ENCODE measurements at regions not wholly inside any gene's neighbourhood (a gene's known extent, or its start where the extent isn't known, plus 50 kb on each side); places are given as distances from the start of the nearest gene placed in this dataset.

DNA sequence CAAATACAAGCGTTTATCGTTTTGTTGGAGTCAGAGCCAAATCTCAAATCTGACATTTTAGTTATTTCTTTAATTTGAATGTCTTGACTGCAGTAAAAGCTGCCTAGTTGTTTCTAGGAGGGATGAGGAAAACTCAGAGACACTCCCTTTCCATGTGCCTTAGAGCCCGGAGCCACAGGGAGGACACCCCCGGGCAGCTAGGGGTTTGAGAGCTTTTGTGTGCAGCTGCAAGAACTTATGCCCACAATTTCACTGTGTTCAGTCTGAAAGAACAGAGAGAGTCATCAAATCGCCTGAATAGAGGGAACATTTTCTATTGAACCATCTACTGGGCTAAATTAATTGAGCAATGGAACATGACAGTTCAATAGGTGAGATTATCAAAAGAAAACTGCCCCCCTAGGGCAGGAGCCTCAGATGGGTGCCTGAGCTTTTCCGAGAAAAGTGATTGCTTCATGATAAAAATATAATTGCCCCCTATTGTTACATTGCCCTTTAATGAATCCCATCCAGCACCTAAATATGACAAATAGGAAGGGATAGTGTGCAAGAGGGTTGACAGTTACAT is 709.3 kb upstream of the RGMB start:
- no peak overlapping the region for H3K4me3 ChIP-seq (ENCODE audit: control insufficient read depth in 1 of 7, extremely low read depth in 1 of 7, insufficient read depth in 4 of 7, low read depth in 2 of 7, low read length in 6 of 7)
- 88% methylated on average over 3 of the region's 6 CpGs for WGBS (ENCODE audit: insufficient coverage)
- ChIA-PET POLR2A (no interaction called here), CTCF (no interaction called here)
- H3K27ac ChIP-seq (ENCODE audit: insufficient read depth in 1 of 2, low read depth in 1 of 2, low read length in 2 of 2, poor library complexity in 1 of 2, severe bottlenecking in 2 of 2): no peak overlapping the region
- H3K27me3 ChIP-seq (replicated peaks in 2 of 5; ENCODE audit: control insufficient read depth in 4 of 5, insufficient read depth in 5 of 5, low read length in 4 of 5): no peaks in the 10 kb centered on the region
- H3K9me3 ChIP-seq (ENCODE audit: control extremely low read depth in 1 of 5, control insufficient read depth in 4 of 5, insufficient read depth in 2 of 5, low read depth in 1 of 5, low read length in 4 of 5): no peaks in the 10 kb centered on the region
- no peaks in the 10 kb centered on the region for H3K4me1 ChIP-seq (ENCODE audit: control extremely low read depth in 1 of 4, control insufficient read depth in 4 of 4, insufficient read depth in 4 of 4, low read length in 3 of 4)
- H3K36me3 ChIP-seq (ENCODE audit: control insufficient read depth in 4 of 4, insufficient read depth in 4 of 4, low read length in 3 of 4): no peaks in the 10 kb centered on the region
- no peak for DNase-seq

- H3K36me3 ChIP-seq (ENCODE audit: control insufficient read depth in 4 of 4, insufficient read depth in 4 of 4, low read length in 3 of 4): no peaks in the 10 kb centered on the region
- ChIA-PET POLR2A (no interaction called here), CTCF (no interaction called here)
- no peak overlapping the region for H3K4me3 ChIP-seq (ENCODE audit: control insufficient read depth in 1 of 7, extremely low read depth in 1 of 7, insufficient read depth in 4 of 7, low read depth in 2 of 7, low read length in 6 of 7)
- no peak overlapping the region for H3K27ac ChIP-seq (ENCODE audit: insufficient read depth in 1 of 2, low read depth in 1 of 2, low read length in 2 of 2, poor library complexity in 1 of 2, severe bottlenecking in 2 of 2)
- DNase-seq: no peak
- H3K4me1 ChIP-seq (ENCODE audit: control extremely low read depth in 1 of 4, control insufficient read depth in 4 of 4, insufficient read depth in 4 of 4, low read length in 3 of 4): no peaks in the 10 kb centered on the region
- no peaks in the 10 kb centered on the region for H3K9me3 ChIP-seq (ENCODE audit: control extremely low read depth in 1 of 5, control insufficient read depth in 4 of 5, insufficient read depth in 2 of 5, low read depth in 1 of 5, low read length in 4 of 5)
- WGBS (ENCODE audit: insufficient coverage): 71% methylated on average over 1 of the region's 1 CpG
- no peaks in the 10 kb centered on the region for H3K27me3 ChIP-seq (replicated peaks in 2 of 5; ENCODE audit: control insufficient read depth in 4 of 5, insufficient read depth in 5 of 5, low read length in 4 of 5)
These were observed 708.1 kb upstream of the RGMB start for GRCh38 chr5:98065261-98065909.

GRCh38 chr5:98066910-98067309 is 706.6 kb upstream of the RGMB start:
- Histone ChIP-seq H3K4me1 (ENCODE audit: control extremely low read depth in 1 of 4, control insufficient read depth in 4 of 4, insufficient read depth in 4 of 4, low read length in 3 of 4) (no peaks in the 10 kb centered on the region), H3K27me3 (replicated peaks in 2 of 5; ENCODE audit: control insufficient read depth in 4 of 5, insufficient read depth in 5 of 5, low read length in 4 of 5) (no peaks in the 10 kb centered on the region), H3K4me3 (ENCODE audit: control insufficient read depth in 1 of 7, extremely low read depth in 1 of 7, insufficient read depth in 4 of 7, low read depth in 2 of 7, low read length in 6 of 7) (no peak overlapping the region), H3K27ac (ENCODE audit: insufficient read depth in 1 of 2, low read depth in 1 of 2, low read length in 2 of 2, poor library complexity in 1 of 2, severe bottlenecking in 2 of 2) (no peak overlapping the region), H3K9me3 (ENCODE audit: control extremely low read depth in 1 of 5, control insufficient read depth in 4 of 5, insufficient read depth in 2 of 5, low read depth in 1 of 5, low read length in 4 of 5) (no peaks in the 10 kb centered on the region), H3K36me3 (ENCODE audit: control insufficient read depth in 4 of 4, insufficient read depth in 4 of 4, low read length in 3 of 4) (no peaks in the 10 kb centered on the region)
- DNase-seq: no peak
- ChIA-PET POLR2A (no interaction called here), CTCF (no interaction called here)

DNA sequence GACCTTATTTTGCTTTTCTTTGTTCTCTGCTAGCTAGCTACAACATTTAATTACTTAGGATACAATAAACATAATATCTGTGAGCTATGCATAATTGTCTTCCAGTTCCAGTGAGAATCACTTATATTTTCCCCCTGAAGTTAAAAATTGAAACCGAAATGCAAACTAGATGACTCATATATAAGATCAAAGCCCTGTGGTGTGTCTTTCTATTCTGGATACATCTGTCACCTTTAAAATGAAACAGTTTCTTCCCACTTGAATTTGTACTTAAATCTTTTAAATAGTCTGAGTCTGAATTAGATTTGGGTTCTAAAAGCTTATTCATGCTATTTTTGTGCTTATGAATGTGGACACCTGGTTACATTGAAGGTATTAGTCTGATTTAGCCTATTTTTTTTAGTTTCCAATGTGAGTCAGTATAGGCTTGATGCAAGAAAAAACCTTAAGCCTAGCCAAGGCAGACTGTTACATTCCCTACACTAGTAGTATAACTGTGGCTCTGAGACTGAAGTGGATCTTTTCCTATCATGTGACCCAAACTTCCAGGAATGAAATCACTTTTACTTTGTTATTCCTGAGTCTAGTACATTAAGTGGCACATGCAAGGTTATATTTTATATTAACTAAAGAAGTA is 703.5 kb upstream of the RGMB start:
- H3K4me3 ChIP-seq (ENCODE audit: control insufficient read depth in 1 of 7, extremely low read depth in 1 of 7, insufficient read depth in 4 of 7, low read depth in 2 of 7, low read length in 6 of 7): no peak overlapping the region
- H3K4me1 ChIP-seq (ENCODE audit: control extremely low read depth in 1 of 4, control insufficient read depth in 4 of 4, insufficient read depth in 4 of 4, low read length in 3 of 4): no peaks in the 10 kb centered on the region
- H3K36me3 ChIP-seq (ENCODE audit: control insufficient read depth in 4 of 4, insufficient read depth in 4 of 4, low read length in 3 of 4): no peaks in the 10 kb centered on the region
- no peaks in the 10 kb centered on the region for H3K27me3 ChIP-seq (replicated peaks in 2 of 5; ENCODE audit: control insufficient read depth in 4 of 5, insufficient read depth in 5 of 5, low read length in 4 of 5)
- no CpG with 5 or more reads among the region's 1 CpG for WGBS (ENCODE audit: insufficient coverage)
- ChIA-PET CTCF (interaction anchor here (1.1 kb wide), 1 partner anchor 41 kb away, joined by 3 read pairs; no protein-coding TSS in a partner anchor), POLR2A (no interaction called here)
- no peak overlapping the region for H3K27ac ChIP-seq (ENCODE audit: insufficient read depth in 1 of 2, low read depth in 1 of 2, low read length in 2 of 2, poor library complexity in 1 of 2, severe bottlenecking in 2 of 2)
- no peaks in the 10 kb centered on the region for H3K9me3 ChIP-seq (ENCODE audit: control extremely low read depth in 1 of 5, control insufficient read depth in 4 of 5, insufficient read depth in 2 of 5, low read depth in 1 of 5, low read length in 4 of 5)
- DNase-seq: no peak

DNA sequence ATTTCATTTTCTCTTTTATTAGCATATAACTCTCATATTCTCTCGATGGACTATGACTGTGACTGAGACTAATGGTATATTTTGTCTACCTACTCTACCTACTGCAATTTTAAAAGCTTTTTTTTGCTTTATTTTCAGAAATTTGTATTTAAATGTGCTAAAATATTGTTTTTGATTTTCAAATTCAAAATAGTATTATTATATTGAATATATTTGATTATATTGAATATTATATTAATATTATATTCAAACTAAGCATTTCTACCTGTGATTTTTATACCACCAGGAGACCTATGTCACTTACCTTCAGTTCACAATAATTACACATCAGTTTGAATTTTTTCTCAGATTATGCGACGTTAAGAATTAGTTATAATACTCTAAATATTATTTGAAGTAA is 700.5 kb upstream of the RGMB start:
- no peak overlapping the region for H3K27ac ChIP-seq (ENCODE audit: insufficient read depth in 1 of 2, low read depth in 1 of 2, low read length in 2 of 2, poor library complexity in 1 of 2, severe bottlenecking in 2 of 2)
- H3K36me3 ChIP-seq (ENCODE audit: control insufficient read depth in 4 of 4, insufficient read depth in 4 of 4, low read length in 3 of 4): no peaks in the 10 kb centered on the region
- CTCF ChIA-PET: no interaction called here
- H3K9me3 ChIP-seq (ENCODE audit: control extremely low read depth in 1 of 5, control insufficient read depth in 4 of 5, insufficient read depth in 2 of 5, low read depth in 1 of 5, low read length in 4 of 5): no peaks in the 10 kb centered on the region
- no peak for DNase-seq
- no peak overlapping the region for H3K4me3 ChIP-seq (ENCODE audit: control insufficient read depth in 1 of 7, extremely low read depth in 1 of 7, insufficient read depth in 4 of 7, low read depth in 2 of 7, low read length in 6 of 7)
- no peaks in the 10 kb centered on the region for H3K27me3 ChIP-seq (replicated peaks in 2 of 5; ENCODE audit: control insufficient read depth in 4 of 5, insufficient read depth in 5 of 5, low read length in 4 of 5)
- POLR2A ChIA-PET: no interaction called here
- no CpG with 5 or more reads among the region's 3 CpGs for WGBS (ENCODE audit: insufficient coverage)
- no peaks in the 10 kb centered on the region for H3K4me1 ChIP-seq (ENCODE audit: control extremely low read depth in 1 of 4, control insufficient read depth in 4 of 4, insufficient read depth in 4 of 4, low read length in 3 of 4)

DNA sequence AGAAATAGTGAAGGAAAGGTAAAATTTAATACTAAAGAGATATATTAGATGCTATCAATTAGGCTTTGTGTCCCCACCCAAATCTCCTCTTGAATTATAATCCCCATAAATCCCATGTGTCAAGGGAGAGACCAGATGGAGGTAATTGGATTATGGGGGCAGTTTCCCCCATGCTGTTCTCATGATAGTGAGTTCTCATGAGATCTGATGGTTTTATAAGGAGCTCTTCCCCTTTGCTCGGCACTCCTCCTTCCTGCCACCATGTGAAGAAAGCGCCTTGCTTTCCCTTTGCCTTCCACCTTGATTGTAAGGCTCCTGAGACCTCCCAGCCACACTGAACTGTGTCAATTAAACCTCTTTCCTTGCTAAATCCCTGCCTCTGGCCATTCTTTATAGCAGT is 697.0 kb upstream of the RGMB start:
- Histone ChIP-seq H3K27ac (ENCODE audit: insufficient read depth in 1 of 2, low read depth in 1 of 2, low read length in 2 of 2, poor library complexity in 1 of 2, severe bottlenecking in 2 of 2) (no peak overlapping the region), H3K27me3 (replicated peaks in 2 of 5; ENCODE audit: control insufficient read depth in 4 of 5, insufficient read depth in 5 of 5, low read length in 4 of 5) (no peaks in the 10 kb centered on the region), H3K36me3 (ENCODE audit: control insufficient read depth in 4 of 4, insufficient read depth in 4 of 4, low read length in 3 of 4) (no peaks in the 10 kb centered on the region), H3K4me3 (ENCODE audit: control insufficient read depth in 1 of 7, extremely low read depth in 1 of 7, insufficient read depth in 4 of 7, low read depth in 2 of 7, low read length in 6 of 7) (no peak overlapping the region), H3K9me3 (ENCODE audit: control extremely low read depth in 1 of 5, control insufficient read depth in 4 of 5, insufficient read depth in 2 of 5, low read depth in 1 of 5, low read length in 4 of 5) (no peaks in the 10 kb centered on the region), H3K4me1 (ENCODE audit: control extremely low read depth in 1 of 4, control insufficient read depth in 4 of 4, insufficient read depth in 4 of 4, low read length in 3 of 4) (no peaks in the 10 kb centered on the region)
- CTCF ChIA-PET: no interaction called here
- DNase-seq: no peak
- POLR2A ChIA-PET: no interaction called here
- WGBS (ENCODE audit: insufficient coverage): 38% methylated on average over 1 of the region's 2 CpGs

- no peaks in the 10 kb centered on the region for H3K27me3 ChIP-seq (replicated peaks in 2 of 5; ENCODE audit: control insufficient read depth in 4 of 5, insufficient read depth in 5 of 5, low read length in 4 of 5)
- no peak overlapping the region for H3K4me3 ChIP-seq (ENCODE audit: control insufficient read depth in 1 of 7, extremely low read depth in 1 of 7, insufficient read depth in 4 of 7, low read depth in 2 of 7, low read length in 6 of 7)
- H3K9me3 ChIP-seq (ENCODE audit: control extremely low read depth in 1 of 5, control insufficient read depth in 4 of 5, insufficient read depth in 2 of 5, low read depth in 1 of 5, low read length in 4 of 5): no peaks in the 10 kb centered on the region
- no peak for DNase-seq
- H3K27ac ChIP-seq (ENCODE audit: insufficient read depth in 1 of 2, low read depth in 1 of 2, low read length in 2 of 2, poor library complexity in 1 of 2, severe bottlenecking in 2 of 2): no peak overlapping the region
- no peaks in the 10 kb centered on the region for H3K4me1 ChIP-seq (ENCODE audit: control extremely low read depth in 1 of 4, control insufficient read depth in 4 of 4, insufficient read depth in 4 of 4, low read length in 3 of 4)
- H3K36me3 ChIP-seq (ENCODE audit: control insufficient read depth in 4 of 4, insufficient read depth in 4 of 4, low read length in 3 of 4): no peaks in the 10 kb centered on the region
- 100% methylated on average over 1 of the region's 4 CpGs for WGBS (ENCODE audit: insufficient coverage)
- CTCF ChIA-PET: no interaction called here
- POLR2A ChIA-PET: no interaction called here
These were observed 687.9 kb upstream of the RGMB start for GRCh38 chr5:98085593-98085992.

Data from common myeloid progenitor, CD34-positive (primary cell).